NCI-H128 (cell line): ENCODE measurements at regions not wholly inside any gene's neighbourhood (a gene's known extent, or its start where the extent isn't known, plus 50 kb on each side); places are given as distances from the start of the nearest gene placed in this dataset.

Experiments
- DNase-seq: peaks from one replicate; lab custom pipeline; 2025; ENCODE audit not compliant: unreplicated experiment; lab: John Stamatoyannopoulos, UW

GRCh38 chr6:126526996-126527606 is 187.2 kb downstream of the CENPW start:
- no peak for DNase-seq

- DNase-seq: no peak
Measured at GRCh38 chr6:126529637-126530362, 189.9 kb downstream of the CENPW start.

GRCh38 chr6:126530775-126531174 is 190.9 kb downstream of the CENPW start:
- DNase-seq: no peak

GRCh38 chr6:126531286-126531685 is 191.4 kb downstream of the CENPW start:
- no peak for DNase-seq

GRCh38 chr6:126531840-126532239 is 191.9 kb downstream of the CENPW start:
- no peak for DNase-seq

- DNase-seq: no peak
Measured at GRCh38 chr6:126534401-126534800, 194.5 kb downstream of the CENPW start.

GRCh38 chr6:126535138-126535537 is 195.2 kb downstream of the CENPW start:
- DNase-seq: no peak

GRCh38 chr6:126535595-126535994 is 195.7 kb downstream of the CENPW start:
- DNase-seq: no peak

- no peak for DNase-seq
Measured at GRCh38 chr6:126537061-126537816, 197.3 kb downstream of the CENPW start.

- no peak for DNase-seq
Measured at GRCh38 chr6:126539022-126539421, 199.1 kb downstream of the CENPW start.

- no peak for DNase-seq
Measured at GRCh38 chr6:126540161-126540560, 200.2 kb downstream of the CENPW start.

GRCh38 chr6:126541806-126542491 is 202.0 kb downstream of the CENPW start:
- DNase-seq: no peak

GRCh38 chr6:126546541-126547120 is 206.7 kb downstream of the CENPW start:
- DNase-seq: no peak

GRCh38 chr6:126548300-126548699 is 208.4 kb downstream of the CENPW start:
- DNase-seq: no peak

- DNase-seq: no peak
Measured at GRCh38 chr6:126550323-126550722, 210.4 kb downstream of the CENPW start.

- DNase-seq: no peak
Measured at GRCh38 chr6:126551832-126552231, 211.9 kb downstream of the CENPW start.

- no peak for DNase-seq
Measured at GRCh38 chr6:126553854-126554253, 213.9 kb downstream of the CENPW start.

GRCh38 chr6:126570507-126570906 is 230.6 kb downstream of the CENPW start:
- no peak for DNase-seq

- no peak for DNase-seq
Measured at GRCh38 chr6:126574301-126574700, 234.4 kb downstream of the CENPW start.

GRCh38 chr6:126581316-126581715 is 241.4 kb downstream of the CENPW start:
- DNase-seq: no peak

- no peak for DNase-seq
Measured at GRCh38 chr6:126600258-126600916, 260.5 kb downstream of the CENPW start.
